ENCODE measurements at regions not wholly inside any gene's neighbourhood (a gene's known extent, or its start where the extent isn't known, plus 50 kb on each side); places are given as distances from the start of the nearest gene placed in this dataset.

DNA sequence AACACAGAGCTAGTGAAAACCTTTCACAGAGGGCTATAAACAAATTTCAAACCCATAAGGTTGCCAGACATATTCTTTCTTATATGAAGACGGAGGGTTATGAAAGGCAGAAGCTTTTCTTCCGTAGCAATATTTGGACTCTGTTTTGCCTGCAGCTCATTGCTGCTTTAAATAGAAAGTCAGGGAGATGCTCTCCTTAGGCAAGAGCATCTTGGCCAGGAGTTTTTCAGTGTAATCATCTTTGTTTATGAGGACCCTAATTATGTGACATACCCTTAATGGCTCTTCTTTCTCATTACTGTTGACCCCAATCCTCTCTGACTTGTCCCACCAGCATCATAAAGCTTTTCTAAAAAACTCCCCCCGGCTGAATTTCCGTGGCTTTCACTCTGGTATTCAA lies 433.4 kb upstream of the NRXN1 start:
- no peak for DNase-seq (ENCODE audit: extremely low read depth in 1 of 11, low read depth in 9 of 11, low spot score in 4 of 11)

DNA sequence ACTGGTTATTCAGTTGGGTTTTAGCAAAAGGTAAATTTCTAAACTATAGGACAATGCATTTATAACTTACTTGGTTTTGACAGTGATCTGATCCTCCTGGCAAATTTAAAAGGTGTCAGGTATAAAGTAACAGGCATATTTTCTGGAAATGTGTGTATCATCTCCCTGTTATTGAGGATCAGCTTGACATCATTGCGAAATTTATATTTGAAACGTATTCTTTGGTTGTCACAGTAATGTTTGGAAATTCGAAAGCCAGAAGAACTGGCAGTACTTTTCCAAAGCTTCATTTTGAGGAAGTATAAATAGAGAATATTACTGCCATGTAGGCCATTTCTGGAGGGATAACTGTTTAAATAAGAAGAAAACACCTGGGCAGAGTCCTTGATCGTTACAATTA lies 422.2 kb upstream of the NRXN1 start:
- DNase-seq (ENCODE audit: extremely low read depth in 1 of 11, low read depth in 9 of 11, low spot score in 4 of 11), result no peak

DNA sequence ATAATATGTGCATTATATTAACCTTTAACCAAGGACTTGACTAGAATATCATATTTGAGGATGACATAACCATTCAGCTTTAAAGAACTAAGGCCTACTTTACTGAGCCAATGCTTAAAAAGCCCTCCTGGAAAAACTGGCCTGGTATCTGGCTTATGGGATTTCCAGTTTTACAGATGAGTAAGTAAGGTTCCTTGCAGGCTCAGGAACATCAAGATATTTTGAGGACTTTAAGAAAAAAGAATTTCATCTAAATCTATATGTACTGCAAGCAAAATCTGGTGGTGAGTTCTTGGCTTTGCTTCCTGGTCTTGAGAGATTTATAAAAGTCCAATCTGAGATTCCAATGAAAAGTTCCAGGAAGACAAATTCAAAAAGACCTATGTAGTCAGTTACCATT lies 417.0 kb upstream of the NRXN1 start:
- DNase-seq (ENCODE audit: extremely low read depth in 1 of 11, low read depth in 9 of 11, low spot score in 4 of 11), result no peak

DNA sequence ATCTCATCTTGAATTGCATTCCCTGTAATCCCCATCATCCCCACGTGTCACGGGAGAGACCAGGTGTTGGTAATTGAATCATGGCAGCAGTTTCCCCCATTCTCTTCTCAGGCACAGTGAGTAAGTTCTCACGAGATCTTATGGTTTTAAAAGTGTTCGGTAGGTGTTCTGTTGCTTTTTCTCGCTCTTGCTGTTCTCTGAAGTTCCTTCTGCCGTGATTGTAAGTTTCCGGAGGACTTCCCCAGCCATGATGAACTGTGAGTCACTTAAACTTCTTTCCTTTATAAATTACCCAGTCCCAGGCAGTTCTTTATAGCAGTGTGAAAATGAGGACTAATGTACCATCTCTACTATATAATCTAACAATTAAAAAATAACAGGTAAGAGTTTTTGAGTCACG lies 409.9 kb upstream of the NRXN1 start:
- no peak for DNase-seq (ENCODE audit: extremely low read depth in 1 of 11, low read depth in 9 of 11, low spot score in 4 of 11)

DNA sequence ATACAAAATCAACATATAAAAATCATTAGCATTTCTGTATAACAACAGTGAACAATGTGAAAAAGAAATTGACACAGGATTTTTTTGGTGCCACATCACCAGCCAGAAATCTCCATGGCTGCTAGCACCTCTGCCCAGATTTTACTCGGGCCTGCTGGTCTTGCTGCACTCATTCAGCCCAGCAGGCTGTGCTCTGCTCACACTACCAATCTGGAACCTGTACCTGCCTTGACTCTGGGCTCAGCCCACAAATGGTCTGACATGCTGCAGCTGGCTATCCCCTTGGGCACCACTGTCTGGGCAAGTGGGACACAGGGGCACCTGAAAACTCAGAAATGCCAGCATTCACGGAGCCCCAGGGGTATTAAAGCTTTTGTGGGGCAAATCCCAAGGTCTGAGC lies 392.5 kb upstream of the NRXN1 start:
- no peak for DNase-seq (ENCODE audit: extremely low read depth in 1 of 11, low read depth in 9 of 11, low spot score in 4 of 11)

DNA sequence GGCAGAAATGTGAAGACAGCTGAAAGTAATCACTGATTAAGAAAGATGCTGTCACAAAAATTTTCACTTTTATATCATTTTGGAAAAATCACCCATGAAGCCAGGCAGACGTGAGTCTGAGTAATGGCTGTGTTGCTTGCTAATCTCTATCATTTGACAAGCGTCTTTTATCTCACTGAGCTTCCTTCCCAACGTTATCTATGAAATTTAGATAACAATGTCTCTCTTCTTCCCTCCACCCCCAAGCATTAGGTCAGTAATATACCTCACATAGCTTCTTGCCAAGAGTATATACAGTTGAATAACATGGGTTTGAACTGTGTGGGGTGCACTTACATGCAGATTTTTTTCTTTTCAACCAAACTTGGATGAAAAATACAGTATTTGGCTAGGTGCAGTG lies 388.6 kb upstream of the NRXN1 start:
- DNase-seq (ENCODE audit: extremely low read depth in 1 of 11, low read depth in 9 of 11, low spot score in 4 of 11), result no peak

DNA sequence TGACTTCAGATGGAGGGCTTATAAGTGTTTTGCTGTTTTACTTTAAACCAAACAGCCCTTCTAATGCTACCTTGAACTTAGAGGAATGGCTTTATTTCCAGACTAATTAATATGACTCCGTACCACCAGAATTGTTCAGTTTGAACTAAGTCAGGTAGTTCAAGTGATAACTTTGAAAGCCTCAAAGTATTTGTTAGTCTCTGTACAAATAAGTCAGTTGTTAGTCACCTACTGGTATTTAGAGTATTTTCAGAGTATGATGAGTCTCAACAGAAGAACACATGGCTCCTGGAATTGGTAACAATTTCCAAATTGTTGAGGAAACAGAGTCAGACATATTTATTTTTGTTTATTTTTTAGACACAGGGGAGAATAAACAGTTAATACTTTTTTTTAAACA lies 381.8 kb upstream of the NRXN1 start:
- DNase-seq (ENCODE audit: extremely low read depth in 1 of 11, low read depth in 9 of 11, low spot score in 4 of 11), result no peak

DNA sequence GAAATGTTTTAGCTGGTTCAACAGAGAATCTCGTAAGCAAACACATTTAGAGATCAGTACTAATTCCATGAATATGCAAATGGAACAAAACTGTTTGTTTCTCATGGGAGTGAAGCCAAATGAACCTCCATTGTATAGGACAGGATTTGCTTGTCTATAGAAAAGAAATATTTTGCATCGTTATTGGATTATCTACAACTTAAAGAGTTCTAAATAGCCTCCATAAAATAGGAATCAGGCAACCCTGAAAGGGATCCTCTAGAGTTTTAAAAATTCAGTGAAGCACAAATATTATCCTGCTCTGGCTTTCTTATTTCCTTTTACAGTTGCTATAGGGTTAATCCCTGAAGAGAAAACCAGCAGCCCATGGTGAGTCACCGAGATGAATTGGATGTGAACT lies 378.4 kb upstream of the NRXN1 start:
- no peak for DNase-seq (ENCODE audit: extremely low read depth in 1 of 11, low read depth in 9 of 11, low spot score in 4 of 11)

DNA sequence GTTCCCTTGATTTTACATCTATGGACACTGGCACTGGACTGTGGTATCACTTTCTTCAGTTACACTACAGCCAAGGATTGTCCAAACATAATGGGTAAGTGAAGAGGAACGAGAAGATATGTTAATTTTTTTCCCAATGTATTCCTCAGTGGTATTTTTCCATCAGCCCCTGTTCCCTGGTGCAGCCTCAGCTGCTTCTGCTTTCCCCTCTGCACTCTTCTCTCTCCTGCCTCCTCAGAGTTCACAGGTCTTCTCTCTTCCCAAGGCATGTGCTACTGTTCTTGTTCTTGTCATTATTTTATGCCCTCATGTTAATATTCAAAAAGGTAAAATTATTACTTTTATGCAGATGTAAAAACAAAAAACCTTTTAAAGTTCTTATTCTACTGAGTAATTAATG lies 378.0 kb upstream of the NRXN1 start:
- DNase-seq (ENCODE audit: extremely low read depth in 1 of 11, low read depth in 9 of 11, low spot score in 4 of 11), result no peak

DNA sequence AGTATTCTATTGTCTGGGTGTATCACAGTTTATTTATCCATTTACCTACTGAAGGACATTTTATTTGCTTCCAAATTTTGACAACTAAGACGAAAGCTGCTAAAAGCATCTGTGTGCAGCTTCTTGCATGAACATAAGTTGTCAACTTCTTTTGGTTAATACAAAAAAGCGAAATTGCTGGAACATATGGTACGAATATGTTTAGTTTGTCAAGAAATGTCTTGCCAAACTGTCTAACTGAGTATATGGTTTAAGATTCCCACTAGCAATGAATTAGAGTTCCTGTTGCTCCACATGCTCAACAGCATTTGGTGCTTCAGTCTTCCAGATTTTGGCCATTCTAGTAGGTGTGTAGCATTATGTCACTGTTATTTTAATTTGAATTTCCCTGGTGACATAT lies 372.3 kb upstream of the NRXN1 start:
- no peak for DNase-seq (ENCODE audit: extremely low read depth in 1 of 11, low read depth in 9 of 11, low spot score in 4 of 11)

DNA sequence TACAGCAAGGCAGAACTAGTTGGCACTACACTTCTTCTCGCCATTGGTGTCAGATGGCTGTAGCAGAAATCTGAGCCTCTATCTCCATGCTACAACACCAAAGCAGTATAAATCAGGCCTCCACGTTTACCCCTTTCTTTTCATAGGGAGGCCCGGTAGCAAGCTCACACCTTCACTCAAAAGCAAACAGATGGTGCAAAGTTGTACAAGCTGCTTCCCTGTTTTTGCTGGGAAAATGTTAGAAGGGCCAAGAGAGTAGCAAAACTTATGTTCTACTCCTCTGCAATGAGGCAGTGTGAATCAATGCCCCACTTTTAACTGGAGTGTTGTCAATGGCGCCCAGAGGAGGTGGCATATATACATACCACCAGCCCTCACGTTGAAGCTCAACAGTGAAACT lies 369.6 kb upstream of the NRXN1 start:
- DNase-seq (ENCODE audit: extremely low read depth in 1 of 11, low read depth in 9 of 11, low spot score in 4 of 11), result no peak

DNA sequence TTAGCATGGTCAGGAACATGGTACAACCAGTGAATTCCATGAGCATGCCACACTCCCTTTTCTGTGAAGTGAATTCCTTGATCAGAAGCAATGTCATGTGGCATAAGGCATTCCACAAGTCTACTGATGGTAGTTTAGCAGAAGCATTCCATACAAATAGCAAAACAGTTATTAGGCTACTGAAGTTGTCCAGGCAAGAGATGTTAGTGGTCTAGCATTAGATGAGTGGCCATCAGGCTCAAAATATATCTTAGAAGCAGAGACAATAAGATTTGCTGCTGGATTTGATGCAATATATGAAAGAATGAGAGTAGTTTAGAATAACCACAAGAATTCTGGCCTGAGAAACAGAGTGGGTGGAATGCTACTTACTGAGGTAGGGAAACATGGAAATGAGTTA lies 355.3 kb upstream of the NRXN1 start:
- DNase-seq (ENCODE audit: extremely low read depth in 1 of 11, low read depth in 9 of 11, low spot score in 4 of 11), result no peak

DNA sequence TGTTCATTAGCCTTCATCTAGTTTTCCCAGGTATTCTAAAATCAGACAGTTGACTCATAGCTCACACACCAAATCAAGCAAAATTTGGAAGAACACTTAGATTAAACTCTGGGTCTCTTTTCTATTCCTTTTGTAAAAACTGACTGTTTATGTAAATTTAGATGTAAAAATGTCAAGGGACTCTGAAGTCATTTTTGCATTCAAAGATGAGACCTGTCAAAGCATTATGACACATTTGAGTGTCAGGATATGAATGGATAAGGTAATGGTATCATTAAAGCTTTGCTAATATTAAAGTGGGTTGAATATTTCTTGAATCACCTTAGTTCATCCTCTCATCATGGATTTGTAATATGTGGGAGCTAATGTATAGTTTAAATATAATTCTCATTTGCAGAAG lies 348.1 kb upstream of the NRXN1 start:
- no peak for DNase-seq (ENCODE audit: extremely low read depth in 1 of 11, low read depth in 9 of 11, low spot score in 4 of 11)

DNA sequence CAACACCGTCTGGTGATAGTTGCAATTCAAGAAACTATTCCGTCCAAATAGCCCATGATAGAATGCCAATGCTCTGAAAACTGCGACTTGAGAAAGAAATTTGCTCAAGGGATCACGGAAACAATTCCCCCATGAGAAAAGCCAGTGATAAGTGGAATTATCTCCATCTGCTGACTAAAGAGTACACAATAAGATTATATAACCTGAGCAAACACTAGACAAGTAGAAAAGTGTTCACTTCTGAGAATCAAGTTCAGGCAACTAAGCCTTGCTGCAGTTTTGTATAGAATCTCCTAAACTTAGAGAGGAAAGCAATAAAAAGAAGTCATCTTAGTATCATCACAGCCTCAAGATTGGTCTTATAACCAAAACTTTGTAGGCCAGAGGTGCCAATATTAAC lies 336.3 kb upstream of the NRXN1 start:
- no peak for DNase-seq (ENCODE audit: extremely low read depth in 1 of 11, low read depth in 9 of 11, low spot score in 4 of 11)

DNA sequence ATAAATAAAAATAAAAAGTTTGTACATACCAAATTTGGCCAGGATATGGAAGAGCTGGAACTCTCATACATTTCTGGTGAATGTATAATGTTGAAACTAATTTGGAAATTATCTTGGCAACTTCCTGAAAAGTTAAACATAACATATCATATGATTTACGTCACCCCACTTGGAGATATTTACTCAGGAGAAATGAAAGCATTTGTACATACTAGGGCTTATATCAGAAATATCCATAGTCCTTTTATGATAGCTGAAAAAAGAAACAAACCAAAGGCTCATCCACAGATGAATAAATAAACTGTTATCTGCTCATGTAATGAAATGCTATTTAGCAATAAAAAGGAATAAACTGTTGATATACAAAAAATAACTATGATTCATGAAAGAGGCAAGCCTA lies 318.2 kb upstream of the NRXN1 start:
- DNase-seq (ENCODE audit: extremely low read depth in 1 of 11, low read depth in 9 of 11, low spot score in 4 of 11), result no peak

DNA sequence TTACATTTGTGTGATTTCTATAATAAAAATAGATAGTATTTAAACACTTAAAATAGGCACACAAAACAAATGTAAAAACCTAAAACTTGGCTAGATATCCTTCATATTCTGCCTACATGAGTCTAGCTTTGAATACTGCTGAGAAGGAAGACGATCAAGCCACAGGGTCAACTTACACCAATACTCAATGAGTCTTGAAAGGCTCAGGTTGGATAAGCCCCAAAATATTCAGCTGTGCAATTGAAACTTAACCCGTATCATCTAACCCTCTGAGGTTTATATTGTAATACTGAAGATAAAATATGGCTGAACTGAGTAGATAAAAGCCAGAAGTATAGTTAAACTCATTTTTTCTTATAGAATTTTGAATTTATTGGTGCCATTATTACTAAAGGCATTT lies 313.0 kb upstream of the NRXN1 start:
- DNase-seq (ENCODE audit: extremely low read depth in 1 of 11, low read depth in 9 of 11, low spot score in 4 of 11), result no peak

DNA sequence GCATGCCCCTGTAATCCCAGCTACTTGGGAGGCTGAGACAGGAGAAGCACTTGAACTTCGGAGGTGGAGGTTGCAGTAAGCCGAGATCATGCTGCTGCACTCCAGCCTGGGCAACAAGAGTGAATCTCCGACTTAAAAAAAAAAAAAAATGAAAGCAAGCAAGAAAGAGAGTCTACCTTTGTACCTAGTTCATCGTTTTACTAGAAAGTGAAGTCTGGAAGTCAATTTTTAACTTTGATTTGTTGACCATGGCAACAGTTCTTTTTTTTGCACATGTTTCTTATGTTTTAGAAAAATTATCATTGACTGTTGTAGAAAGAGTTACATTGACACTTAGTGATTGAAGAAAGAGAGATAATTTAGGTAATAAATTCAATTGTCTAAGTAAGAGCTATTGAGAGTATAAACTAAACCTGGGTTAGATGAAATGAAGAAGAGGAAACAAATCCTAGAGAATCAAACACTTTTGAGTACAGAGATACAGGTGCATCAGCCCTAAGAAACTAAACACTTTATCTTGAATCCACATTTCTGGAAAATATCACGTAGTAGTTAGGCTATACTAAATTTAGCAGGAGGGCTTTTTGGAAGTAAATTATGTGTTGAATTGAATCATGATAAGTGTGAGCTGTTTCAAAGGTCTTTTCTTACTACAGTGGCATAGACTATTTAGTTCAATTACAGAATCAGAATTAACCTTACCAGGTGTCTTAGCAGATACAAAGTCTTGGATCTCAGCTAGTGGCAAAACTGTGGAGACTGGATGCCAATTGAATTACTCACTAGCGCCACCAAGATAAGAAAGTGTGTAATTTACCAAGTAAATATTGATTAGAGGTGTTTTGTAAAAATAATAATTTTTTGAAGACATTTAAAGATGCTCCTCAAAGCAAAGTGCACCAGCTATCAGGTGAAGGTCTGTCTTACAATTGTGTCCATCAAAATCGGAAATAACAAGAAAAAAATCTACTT lies 303.4 kb upstream of the NRXN1 start:
- no peak for DNase-seq (ENCODE audit: extremely low read depth in 1 of 11, low read depth in 9 of 11, low spot score in 4 of 11)

DNA sequence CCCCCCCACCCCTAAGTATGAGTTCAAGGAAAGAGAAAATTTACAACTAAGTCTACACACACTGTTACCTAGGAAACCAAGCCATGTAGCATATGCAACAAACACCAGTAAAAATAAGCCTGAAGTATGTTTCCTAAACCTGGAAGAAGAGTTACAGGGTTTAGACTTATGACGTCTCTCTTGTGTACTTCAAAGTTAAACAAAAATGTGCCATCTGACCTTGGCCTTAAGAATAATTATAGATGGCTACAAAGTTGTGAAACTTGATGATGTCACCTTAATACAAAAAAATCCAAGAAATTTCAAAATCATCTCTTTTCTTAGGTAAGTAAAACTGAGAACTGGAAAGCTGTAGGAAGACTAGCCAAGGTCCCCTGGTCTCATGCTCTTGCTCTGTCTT lies 297.6 kb upstream of the NRXN1 start:
- DNase-seq (ENCODE audit: extremely low read depth in 1 of 11, low read depth in 9 of 11, low spot score in 4 of 11), result no peak

DNA sequence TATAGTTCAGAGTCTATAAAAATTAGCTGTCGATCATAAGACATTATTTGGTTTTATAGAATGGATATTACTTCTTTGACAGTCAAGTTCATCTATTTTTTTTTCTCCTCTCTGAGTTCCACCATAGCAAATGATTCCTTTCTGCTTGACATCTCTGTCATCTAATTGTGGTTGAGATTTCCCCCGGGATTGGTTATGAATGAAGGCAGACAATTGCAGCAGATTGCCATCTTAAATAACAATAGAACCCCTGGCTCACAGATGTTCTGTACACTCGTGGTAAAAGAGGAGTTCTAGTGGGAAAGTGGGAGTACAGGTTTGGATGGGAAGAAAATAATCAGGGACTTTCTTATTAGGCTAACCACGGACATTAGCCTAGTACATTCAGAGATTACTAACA lies 292.1 kb upstream of the NRXN1 start:
- no peak for DNase-seq (ENCODE audit: extremely low read depth in 1 of 11, low read depth in 9 of 11, low spot score in 4 of 11)

DNA sequence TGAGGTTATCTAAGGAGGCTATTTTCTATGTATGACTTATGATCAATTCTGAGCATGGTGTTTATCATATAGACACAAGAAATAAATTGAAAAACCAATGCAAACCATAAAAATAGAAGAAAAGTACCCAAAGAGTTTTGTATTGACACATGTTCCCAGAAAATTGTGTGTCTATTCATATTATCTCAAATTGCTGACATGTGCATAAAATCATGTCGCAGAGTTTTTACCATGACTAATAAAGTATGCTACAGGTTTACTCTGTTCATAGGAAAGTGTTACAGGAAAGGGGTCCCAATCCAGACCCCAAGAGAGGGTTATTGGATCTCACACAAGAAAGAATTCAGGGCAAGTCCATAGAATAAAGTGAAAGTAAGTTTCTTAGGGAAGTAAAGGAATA lies 290.7 kb upstream of the NRXN1 start:
- no peak for DNase-seq (ENCODE audit: extremely low read depth in 1 of 11, low read depth in 9 of 11, low spot score in 4 of 11)

DNA sequence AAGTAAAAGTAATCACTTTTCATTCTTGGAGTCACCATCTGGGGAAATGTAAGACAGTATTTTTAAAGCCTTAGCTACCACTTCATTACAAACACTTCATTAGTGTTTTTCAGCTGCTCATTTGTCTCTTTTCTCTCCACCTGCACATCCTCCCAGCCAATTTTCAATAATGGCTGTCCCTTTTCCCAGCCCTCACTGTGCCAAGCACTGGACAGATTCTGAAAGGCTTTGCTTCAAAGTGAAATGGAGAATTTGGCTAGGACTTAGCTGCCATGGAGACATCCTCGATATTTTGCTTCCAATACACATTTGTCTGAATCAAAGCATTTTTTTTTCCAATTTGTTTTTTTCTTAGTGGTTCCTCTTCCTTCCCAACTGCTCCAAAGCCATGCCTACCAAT lies 272.4 kb upstream of the NRXN1 start:
- DNase-seq (ENCODE audit: extremely low read depth in 1 of 11, low read depth in 9 of 11, low spot score in 4 of 11), result no peak

Measured in renal cortex interstitium (tissue), 11 donors.